ENCODE measurements at regions not wholly inside any gene's neighbourhood (a gene's known extent, or its start where the extent isn't known, plus 50 kb on each side); places are given as distances from the start of the nearest gene placed in this dataset.

- H3K36me3 ChIP-seq: no peaks in the 10 kb centered on the region
- no peak for DNase-seq (ENCODE audit: low spot score in 2 of 2)
- no peaks in the 10 kb centered on the region for H3K27me3 ChIP-seq
- no peak for TF ChIP-seq CTCF (IDR thresholded peaks at IDR 0.05)
- TF ChIP-seq POLR2A (IDR thresholded peaks at IDR 0.05): no peak
- no peak for TF ChIP-seq POLR2AphosphoS5 (IDR thresholded peaks at IDR 0.05)
- H3K4me3 ChIP-seq: no peak overlapping the region
- no peaks in the 10 kb centered on the region for H3K4me1 ChIP-seq
- intact Hi-C loops (cut with DNase I; ENCODE audit: low total_unique reads): no loop called here
- peaks cover 0 to 9% of the 10 kb centered on the region in 2 donors for H3K9me3 ChIP-seq
- H3K27ac ChIP-seq: no peak overlapping the region
These were observed 228.0 kb downstream of the CALCRL start for GRCh38 chr2:187220071-187220470.

GRCh38 chr2:187215532-187216240 lies 232.4 kb downstream of the CALCRL start:
- H3K9me3 ChIP-seq: peaks cover 0 to 22% of the 10 kb centered on the region in 2 donors
- H3K27ac ChIP-seq: no peak overlapping the region
- intact Hi-C loops (cut with DNase I; ENCODE audit: low total_unique reads): no loop called here
- no peaks in the 10 kb centered on the region for H3K36me3 ChIP-seq
- no peak overlapping the region for H3K4me3 ChIP-seq
- no peaks in the 10 kb centered on the region for H3K4me1 ChIP-seq
- no peak for DNase-seq (ENCODE audit: low spot score in 2 of 2)
- no peak for TF ChIP-seq POLR2A (IDR thresholded peaks at IDR 0.05)
- TF ChIP-seq POLR2AphosphoS5 (IDR thresholded peaks at IDR 0.05): no peak
- no peak for TF ChIP-seq CTCF (IDR thresholded peaks at IDR 0.05)
- no peaks in the 10 kb centered on the region for H3K27me3 ChIP-seq

GRCh38 chr2:187214306-187214705 lies 233.7 kb downstream of the CALCRL start:
- Histone ChIP-seq H3K27me3 (no peaks in the 10 kb centered on the region), H3K27ac (no peak overlapping the region), H3K36me3 (no peaks in the 10 kb centered on the region), H3K4me3 (no peak overlapping the region), H3K4me1 (no peaks in the 10 kb centered on the region), H3K9me3 (peaks cover 0 to 22% of the 10 kb centered on the region in 2 donors)
- no peak for DNase-seq (ENCODE audit: low spot score in 2 of 2)
- intact Hi-C loops (cut with DNase I; ENCODE audit: low total_unique reads): no loop called here
- TF ChIP-seq POLR2A (IDR thresholded peaks at IDR 0.05) (no peak), POLR2AphosphoS5 (IDR thresholded peaks at IDR 0.05) (no peak), CTCF (IDR thresholded peaks at IDR 0.05) (no peak)

GRCh38 chr2:187213798-187214197 lies 234.3 kb downstream of the CALCRL start:
- intact Hi-C loops (cut with DNase I; ENCODE audit: low total_unique reads): no loop called here
- no peaks in the 10 kb centered on the region for H3K4me1 ChIP-seq

More at GRCh38 chr2:187213798-187214197, 234.3 kb downstream of the CALCRL start:
- H3K9me3 ChIP-seq: peaks cover 0 to 20% of the 10 kb centered on the region in 2 donors
- TF ChIP-seq POLR2A (IDR thresholded peaks at IDR 0.05): no peak
- TF ChIP-seq POLR2AphosphoS5 (IDR thresholded peaks at IDR 0.05): no peak
- no peak for TF ChIP-seq CTCF (IDR thresholded peaks at IDR 0.05)
- H3K27ac ChIP-seq: no peak overlapping the region
- H3K4me3 ChIP-seq: no peak overlapping the region
- H3K36me3 ChIP-seq: no peaks in the 10 kb centered on the region
- no peaks in the 10 kb centered on the region for H3K27me3 ChIP-seq
- DNase-seq (ENCODE audit: low spot score in 2 of 2): no peak
